SU-DHL-6 (cell line): ENCODE measurements at regions not wholly inside any gene's neighbourhood (a gene's known extent, or its start where the extent isn't known, plus 50 kb on each side); places are given as distances from the start of the nearest gene placed in this dataset.

Experiments used
- H2AFZ ChIP-seq: fragments of 200-600 bp; sonication (generic); 2 replicates; pipeline ENCODE4 v1.6.1; 2014; ENCODE audit warnings: low read depth, mild to moderate bottlenecking, moderate library complexity, mixed read lengths, antibody characterized with exemption, low read length; ENCODE audit not compliant: severe bottlenecking
- H3F3A ChIP-seq: fragments of 200-600 bp; shearing (Covaris generic); 2 replicates; pipeline ENCODE4 v1.6.0; 2016; ENCODE audit warnings: antibody characterized with exemption, mild to moderate bottlenecking; ENCODE audit not compliant: insufficient read depth
- H3K27ac ChIP-seq: fragments of 200-600 bp; sonication (generic); 2 replicates; pipeline ENCODE4 v1.5.1; 2016; ENCODE audit warnings: low read depth, mild to moderate bottlenecking, low read length, moderate library complexity, mixed read lengths
- H3K27me3 ChIP-seq: fragments of 200-600 bp; sonication (generic), shearing (Covaris generic); 2 replicates; pipeline ENCODE4 v1.6.0; 2014; ENCODE audit warnings: mild to moderate bottlenecking, low read length
- H3K36me3 ChIP-seq: fragments of 200-600 bp; sonication (generic); 2 replicates; pipeline ENCODE4 v1.6.1; 2014; ENCODE audit warnings: mild to moderate bottlenecking, low read length, mixed read lengths
- H3K4me2 ChIP-seq: fragments of 300-600, 200-600 bp; shearing (Covaris generic), sonication (generic); 2 replicates; pipeline ENCODE4 v1.6.0; 2014; ENCODE audit warnings: low read length, low read depth, mild to moderate bottlenecking; ENCODE audit not compliant: poor library complexity, severe bottlenecking
- H3K4me3 ChIP-seq: fragments of 200-600 bp; sonication (generic); 2 replicates; pipeline ENCODE4 v1.5.1; 2014; ENCODE audit warnings: antibody characterized with exemption, low read length, mild to moderate bottlenecking, mixed read lengths; ENCODE audit not compliant: insufficient read depth, poor library complexity, severe bottlenecking
- H3K79me2 ChIP-seq: fragments of 200-600 bp; sonication (generic); 2 replicates; pipeline ENCODE4 v1.6.1; 2014; ENCODE audit warnings: mild to moderate bottlenecking, low read length, moderate library complexity; ENCODE audit not compliant: insufficient read depth
- H3K9ac ChIP-seq: fragments of 200-600 bp; sonication (generic); 2 replicates; pipeline ENCODE4 v1.7.0; 2014; ENCODE audit warnings: mild to moderate bottlenecking, low read length
- H3K9me2 ChIP-seq: fragments of 200-600 bp; sonication (generic); replicated peaks from 2 replicates; pipeline ENCODE4 v1.6.1; 2014; ENCODE audit warnings: low read length; ENCODE audit not compliant: insufficient read depth
- H3K9me3 ChIP-seq: fragments of 200-600 bp; sonication (generic); 2 replicates; pipeline ENCODE4 v1.6.1; 2014; ENCODE audit warnings: low read length, mixed read lengths; ENCODE audit not compliant: insufficient read depth
- H4K20me1 ChIP-seq: fragments of 200-600 bp; sonication (generic); 2 replicates; pipeline ENCODE4 v1.6.1; 2014; ENCODE audit warnings: low read depth, mild to moderate bottlenecking, antibody characterized with exemption, low read length, moderate library complexity, mixed read lengths
- CTCF ChIP-seq: fragments of 200-600 bp; sonication (generic); IDR thresholded peaks from one replicate; pipeline ENCODE4 v1.5.1; 2017; ENCODE audit warnings: antibody characterized with exemption, mild to moderate bottlenecking, low read length, moderate library complexity; ENCODE audit not compliant: insufficient read depth, poor library complexity, severe bottlenecking
- EZH2phosphoT487 ChIP-seq: fragments of 200-600 bp; sonication (generic), shearing (Covaris generic); conservative IDR thresholded peaks from 2 replicates; pipeline ENCODE4 v1.6.1; 2018; ENCODE audit warnings: mild to moderate bottlenecking, antibody characterized with exemption, low read length, moderate library complexity, mixed read lengths

GRCh38 chr10:28947171-28947570, 269.9 kb downstream of the BAMBI start:
- H3K9ac ChIP-seq = no peak overlapping the region
- H2AFZ ChIP-seq = no peak overlapping the region
- no peaks in the 10 kb centered on the region for H3K36me3 ChIP-seq
- no peak overlapping the region for H3K4me2 ChIP-seq
- TF ChIP-seq EZH2phosphoT487 (no peak), CTCF (no peak)
- H3K79me2 ChIP-seq = no peaks in the 10 kb centered on the region
- no peaks in the 10 kb centered on the region for H3K9me3 ChIP-seq
- H3K9me2 ChIP-seq = no peaks in the 10 kb centered on the region
- no peaks in the 10 kb centered on the region for H3F3A ChIP-seq
- H3K27ac ChIP-seq = no peak overlapping the region
- no peaks in the 10 kb centered on the region for H4K20me1 ChIP-seq
- H3K27me3 ChIP-seq = no peaks in the 10 kb centered on the region
- H3K4me3 ChIP-seq = no peak overlapping the region

GRCh38 chr10:28948046-28948445, 270.7 kb downstream of the BAMBI start:
- Histone ChIP-seq H3K79me2 (no peaks in the 10 kb centered on the region), H3F3A (no peaks in the 10 kb centered on the region), H3K9me2 (no peaks in the 10 kb centered on the region), H3K27ac (no peak overlapping the region), H3K4me3 (no peak overlapping the region), H2AFZ (no peak overlapping the region), H3K9ac (no peak overlapping the region), H3K36me3 (no peaks in the 10 kb centered on the region), H3K4me2 (no peak overlapping the region), H3K27me3 (no peaks in the 10 kb centered on the region), H3K9me3 (no peaks in the 10 kb centered on the region), H4K20me1 (no peaks in the 10 kb centered on the region)
- TF ChIP-seq CTCF = no peak

- no peak overlapping the region for H3K9ac ChIP-seq
- no peak for TF ChIP-seq EZH2phosphoT487
- no peaks in the 10 kb centered on the region for H3K9me2 ChIP-seq
- H3K9me3 ChIP-seq = no peaks in the 10 kb centered on the region
- H3F3A ChIP-seq = no peaks in the 10 kb centered on the region
- H3K27ac ChIP-seq = no peak overlapping the region
- H3K27me3 ChIP-seq = no peaks in the 10 kb centered on the region
- H3K4me3 ChIP-seq = no peak overlapping the region
- no peak overlapping the region for H3K4me2 ChIP-seq
- no peaks in the 10 kb centered on the region for H4K20me1 ChIP-seq
- no peaks in the 10 kb centered on the region for H3K79me2 ChIP-seq
- no peaks in the 10 kb centered on the region for H3K36me3 ChIP-seq
- H2AFZ ChIP-seq = no peak overlapping the region
Measured at GRCh38 chr10:28949005-28950004, 272.0 kb downstream of the BAMBI start.

GRCh38 chr10:28951484-28951883, 274.2 kb downstream of the BAMBI start:
- no peak overlapping the region for H3K9ac ChIP-seq
- no peaks in the 10 kb centered on the region for H3K79me2 ChIP-seq
- H2AFZ ChIP-seq = no peak overlapping the region
- H3K27ac ChIP-seq = no peak overlapping the region
- TF ChIP-seq EZH2phosphoT487 = no peak
- TF ChIP-seq CTCF = no peak
- no peaks in the 10 kb centered on the region for H3K9me3 ChIP-seq
- H3F3A ChIP-seq = no peaks in the 10 kb centered on the region
- H3K4me3 ChIP-seq = no peak overlapping the region
- H3K36me3 ChIP-seq = no peaks in the 10 kb centered on the region
- H3K27me3 ChIP-seq = no peaks in the 10 kb centered on the region
- H3K9me2 ChIP-seq = no peaks in the 10 kb centered on the region
- H4K20me1 ChIP-seq = no peaks in the 10 kb centered on the region
- H3K4me2 ChIP-seq = no peak overlapping the region
